ENCODE measurements at regions not wholly inside any gene's neighbourhood (a gene's known extent, or its start where the extent isn't known, plus 50 kb on each side); places are given as distances from the start of the nearest gene placed in this dataset.

GRCh38 chr4:36556984-36557383 is 275.6 kb downstream of the DTHD1 start:
- peaks cover 1% of the 10 kb centered on the region for H3K27me3 Mint-ChIP-seq (ENCODE audit: unreplicated experiment)
- H3K4me3 Mint-ChIP-seq (ENCODE audit: unreplicated experiment) = no peak overlapping the region
- no peak for TF ChIP-seq CTCF (IDR thresholded peaks at IDR 0.05; ENCODE audit: unreplicated experiment)
- no peak overlapping the region for H3K27ac Mint-ChIP-seq (ENCODE audit: unreplicated experiment)
- DNase-seq (ENCODE audit: low spot score) = no peak
- H3K36me3 Mint-ChIP-seq (ENCODE audit: low read depth, unreplicated experiment) = no peaks in the 10 kb centered on the region
- no peaks in the 10 kb centered on the region for H3K9me3 Mint-ChIP-seq (ENCODE audit: unreplicated experiment)
- no peaks in the 10 kb centered on the region for H3K4me1 Mint-ChIP-seq (ENCODE audit: unreplicated experiment)

GRCh38 chr4:36568575-36568974 is 287.2 kb downstream of the DTHD1 start:
- no peak for TF ChIP-seq CTCF (IDR thresholded peaks at IDR 0.05; ENCODE audit: unreplicated experiment)
- Mint-ChIP-seq H3K4me1 (ENCODE audit: unreplicated experiment) (no peaks in the 10 kb centered on the region), H3K36me3 (ENCODE audit: low read depth, unreplicated experiment) (no peaks in the 10 kb centered on the region), H3K27ac (ENCODE audit: unreplicated experiment) (no peak overlapping the region), H3K4me3 (ENCODE audit: unreplicated experiment) (no peak overlapping the region), H3K27me3 (ENCODE audit: unreplicated experiment) (no peaks in the 10 kb centered on the region), H3K9me3 (ENCODE audit: unreplicated experiment) (no peaks in the 10 kb centered on the region)
- DNase-seq (ENCODE audit: low spot score) = no peak

GRCh38 chr4:36573441-36573840 is 292.0 kb downstream of the DTHD1 start:
- no peaks in the 10 kb centered on the region for H3K4me1 Mint-ChIP-seq (ENCODE audit: unreplicated experiment)
- H3K27me3 Mint-ChIP-seq (ENCODE audit: unreplicated experiment) = no peaks in the 10 kb centered on the region
- H3K9me3 Mint-ChIP-seq (ENCODE audit: unreplicated experiment) = no peaks in the 10 kb centered on the region
- no peak for TF ChIP-seq CTCF (IDR thresholded peaks at IDR 0.05; ENCODE audit: unreplicated experiment)
- H3K36me3 Mint-ChIP-seq (ENCODE audit: low read depth, unreplicated experiment) = no peaks in the 10 kb centered on the region
- DNase-seq (ENCODE audit: low spot score) = no peak
- no peak overlapping the region for H3K4me3 Mint-ChIP-seq (ENCODE audit: unreplicated experiment)
- H3K27ac Mint-ChIP-seq (ENCODE audit: unreplicated experiment) = no peak overlapping the region

- no peak for TF ChIP-seq CTCF (IDR thresholded peaks at IDR 0.05; ENCODE audit: unreplicated experiment)
- Mint-ChIP-seq H3K4me1 (ENCODE audit: unreplicated experiment) (no peaks in the 10 kb centered on the region), H3K27me3 (ENCODE audit: unreplicated experiment) (no peaks in the 10 kb centered on the region), H3K4me3 (ENCODE audit: unreplicated experiment) (no peak overlapping the region), H3K27ac (ENCODE audit: unreplicated experiment) (no peak overlapping the region), H3K9me3 (ENCODE audit: unreplicated experiment) (no peaks in the 10 kb centered on the region), H3K36me3 (ENCODE audit: low read depth, unreplicated experiment) (no peaks in the 10 kb centered on the region)
- no peak for DNase-seq (ENCODE audit: low spot score)
These were observed 293.4 kb downstream of the DTHD1 start for GRCh38 chr4:36574816-36575215.

GRCh38 chr4:36582198-36582597 is 300.8 kb downstream of the DTHD1 start:
- H3K27ac Mint-ChIP-seq (ENCODE audit: unreplicated experiment) = no peak overlapping the region
- no peaks in the 10 kb centered on the region for H3K4me1 Mint-ChIP-seq (ENCODE audit: unreplicated experiment)
- no peak overlapping the region for H3K4me3 Mint-ChIP-seq (ENCODE audit: unreplicated experiment)
- H3K9me3 Mint-ChIP-seq (ENCODE audit: unreplicated experiment) = no peaks in the 10 kb centered on the region
- no peaks in the 10 kb centered on the region for H3K36me3 Mint-ChIP-seq (ENCODE audit: low read depth, unreplicated experiment)
- DNase-seq (ENCODE audit: low spot score) = no peak
- no peak for TF ChIP-seq CTCF (IDR thresholded peaks at IDR 0.05; ENCODE audit: unreplicated experiment)
- H3K27me3 Mint-ChIP-seq (ENCODE audit: unreplicated experiment) = no peaks in the 10 kb centered on the region
